ENCODE measurements at regions not wholly inside any gene's neighbourhood (a gene's known extent, or its start where the extent isn't known, plus 50 kb on each side); places are given as distances from the start of the nearest gene placed in this dataset.

DNA sequence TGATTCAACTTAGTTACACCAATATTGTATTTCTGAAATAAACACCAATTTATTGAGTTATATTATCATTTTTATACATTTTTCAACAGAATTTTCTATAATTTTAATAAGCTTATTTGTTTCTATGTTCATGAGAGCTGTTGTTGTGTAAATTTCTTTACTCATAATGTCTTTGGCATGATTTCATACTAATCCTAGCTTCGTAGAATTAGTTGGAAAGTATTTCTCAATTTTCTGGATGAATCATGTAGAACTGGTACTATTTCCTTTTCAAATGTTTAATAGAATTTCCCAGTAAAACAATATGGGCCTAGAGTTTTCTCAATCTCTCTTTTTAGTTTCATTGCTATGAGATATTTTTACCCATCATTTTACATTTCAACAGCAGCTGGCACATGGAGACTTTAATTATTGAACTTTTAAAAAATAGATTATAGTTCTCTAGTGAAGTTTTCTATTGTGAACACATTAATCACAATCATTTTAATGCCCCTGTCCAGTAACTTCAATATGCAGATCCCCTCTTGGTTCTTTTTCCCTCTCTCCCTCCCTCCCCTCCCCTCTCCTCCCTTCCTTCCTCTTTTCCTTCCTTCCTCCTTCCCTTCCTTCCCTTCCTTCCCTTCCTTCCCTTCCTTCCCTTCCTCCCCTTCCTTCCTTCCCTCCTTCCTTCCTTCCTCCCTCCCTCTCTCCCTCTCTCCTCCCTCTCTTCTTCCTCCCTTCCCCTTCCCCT lies 1357.1 kb downstream of the ZPLD1 start:
- TF ChIP-seq POLR2A (IDR thresholded peaks at IDR 0.05): no peak
- TF ChIP-seq, protein P1, sequence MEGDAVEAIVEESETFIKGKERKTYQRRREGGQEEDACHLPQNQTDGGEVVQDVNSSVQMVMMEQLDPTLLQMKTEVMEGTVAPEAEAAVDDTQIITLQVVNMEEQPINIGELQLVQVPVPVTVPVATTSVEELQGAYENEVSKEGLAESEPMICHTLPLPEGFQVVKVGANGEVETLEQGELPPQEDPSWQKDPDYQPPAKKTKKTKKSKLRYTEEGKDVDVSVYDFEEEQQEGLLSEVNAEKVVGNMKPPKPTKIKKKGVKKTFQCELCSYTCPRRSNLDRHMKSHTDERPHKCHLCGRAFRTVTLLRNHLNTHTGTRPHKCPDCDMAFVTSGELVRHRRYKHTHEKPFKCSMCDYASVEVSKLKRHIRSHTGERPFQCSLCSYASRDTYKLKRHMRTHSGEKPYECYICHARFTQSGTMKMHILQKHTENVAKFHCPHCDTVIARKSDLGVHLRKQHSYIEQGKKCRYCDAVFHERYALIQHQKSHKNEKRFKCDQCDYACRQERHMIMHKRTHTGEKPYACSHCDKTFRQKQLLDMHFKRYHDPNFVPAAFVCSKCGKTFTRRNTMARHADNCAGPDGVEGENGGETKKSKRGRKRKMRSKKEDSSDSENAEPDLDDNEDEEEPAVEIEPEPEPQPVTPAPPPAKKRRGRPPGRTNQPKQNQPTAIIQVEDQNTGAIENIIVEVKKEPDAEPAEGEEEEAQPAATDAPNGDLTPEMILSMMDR (IDR thresholded peaks at IDR 0.05): no peak
- TF ChIP-seq POLR2AphosphoS5 (IDR thresholded peaks at IDR 0.05): no peak
- no peak for TF ChIP-seq EP300 (IDR thresholded peaks at IDR 0.05)

All from sigmoid colon (tissue), 4 donors.